K562 (cell line): ENCODE measurements at regions not wholly inside any gene's neighbourhood (a gene's known extent, or its start where the extent isn't known, plus 50 kb on each side); places are given as distances from the start of the nearest gene placed in this dataset.

Experiments used
- BRF2 ChIP-seq: IDR thresholded peaks from 3 replicates; pipeline ENCODE4 v1.6.1; 2011; ENCODE audit warnings: borderline replicate concordance, mild to moderate bottlenecking; ENCODE audit not compliant: insufficient read length, insufficient read depth
- CTCF ChIP-seq, 3 experiments: IDR thresholded peaks in 2 of 3; conservative IDR thresholded peaks in 1 of 3; 2 replicates each; pipeline ENCODE4 v1.5.1; 2011 to 2012; ENCODE audit warnings: low read length in 3 of 3, mild to moderate bottlenecking in 3 of 3, control low read depth in 2 of 3, improper control_type of control experiment in 1 of 3, inconsistent platforms in 1 of 3, low read depth in 1 of 3, mixed read lengths in 1 of 3, moderate library complexity in 1 of 3; ENCODE audit not compliant: insufficient read depth in 2 of 3
- EHMT2 ChIP-seq: fragments of 450-650 bp; IDR thresholded peaks from 2 replicates; pipeline ENCODE4 v1.6.1; 2018; ENCODE audit warnings: antibody characterized with exemption
- GATA2 ChIP-seq: sonication (generic); formaldehyde crosslinking; IDR thresholded peaks from 2 replicates; pipeline ENCODE4 v1.4.0; 2020; ENCODE audit warnings: mild to moderate bottlenecking, missing genetic modification reagents
- HCFC1 ChIP-seq: IDR thresholded peaks from 2 replicates; pipeline ENCODE4 v1.6.1; 2012; ENCODE audit warnings: low read depth, low read length, improper control_type of control experiment
- HDAC1 ChIP-seq, 2 experiments: fragments of 450-650 bp; IDR thresholded peaks; 2 replicates each; pipeline ENCODE4 v1.6.1; 2016 to 2017; ENCODE audit warnings: inconsistent platforms in 1 of 2, mild to moderate bottlenecking in 1 of 2, moderate library complexity in 1 of 2
- MCM2 ChIP-seq: fragments of 450-650 bp; IDR thresholded peaks from 2 replicates; pipeline ENCODE4 v1.6.1; 2017; ENCODE audit warnings: low read depth, mild to moderate bottlenecking
- NFYB ChIP-seq: IDR thresholded peaks from 2 replicates; pipeline ENCODE4 v1.6.1; 2011; ENCODE audit warnings: mild to moderate bottlenecking, moderate library complexity; ENCODE audit not compliant: insufficient read length; ENCODE audit errors: extremely low read depth
- RAD21 ChIP-seq, 2 experiments: fragments of 250-450 bp in 1 of 2; fragments of 450-650 bp in 1 of 2; sonication (Bioruptor Pico) in 1 of 2; formaldehyde crosslinking in 1 of 2; IDR thresholded peaks in 1 of 2; conservative IDR thresholded peaks in 1 of 2; 2 replicates each; pipeline versions ENCODE4 v1.4.0 to v1.8.0; 2020 to 2022; ENCODE audit warnings: mild to moderate bottlenecking in 2 of 2, moderate library complexity in 1 of 2
- RERE ChIP-seq: sonication (generic); formaldehyde crosslinking; IDR thresholded peaks from 2 replicates; pipeline ENCODE4 v1.8.0; 2023; ENCODE audit warnings: missing genetic modification reagents, mild to moderate bottlenecking, borderline replicate concordance
- STAT6 ChIP-seq: sonication (generic); formaldehyde crosslinking; IDR thresholded peaks from 2 replicates; pipeline ENCODE4 v1.8.1; 2023; ENCODE audit warnings: mild to moderate bottlenecking, missing genetic modification reagents
- TCF7 ChIP-seq: sonication (generic); IDR thresholded peaks from 2 replicates; pipeline ENCODE4 v1.6.1; 2016; ENCODE audit warnings: antibody characterized with exemption, borderline replicate concordance
- ZFP1 ChIP-seq: fragments of 450-650 bp; formaldehyde crosslinking; IDR thresholded peaks from 2 replicates; pipeline ENCODE4 v1.4.0; 2020; ENCODE audit warnings: mild to moderate bottlenecking, mixed read lengths

GRCh38 chr4:178198691-178199090 lies 756.5 kb upstream of the AGA start:
- TF ChIP-seq CTCF (IDR thresholded peaks at IDR 0.05 in 2 of 3, conservative IDR thresholded peaks at IDR 0.05 in 1 of 3; ENCODE audit: insufficient read depth in 2 of 3, low read depth in 1 of 3, low read length in 3 of 3) (no peak), HDAC1 (IDR thresholded peaks at IDR 0.05) (no peak), MCM2 (no peak), RERE (CRISPR knock-in tag) (no peak), RAD21 (CRISPR knock-in tag; conservative IDR thresholded peaks at IDR 0.05 in 1 of 2, IDR thresholded peaks at IDR 0.05 in 1 of 2) (no peak), BRF2 (no peak), NFYB (no peak), HCFC1 (no peak), STAT6 (CRISPR knock-in tag) (no peak), GATA2 (CRISPR knock-in tag) (no peak), ZFP1 (CRISPR knock-in tag) (no peak), EHMT2 (no peak), TCF7 (no peak)
